ENCODE measurements at regions not wholly inside any gene's neighbourhood (a gene's known extent, or its start where the extent isn't known, plus 50 kb on each side); places are given as distances from the start of the nearest gene placed in this dataset.

GRCh38 chr21:39062196-39062595, 121.1 kb downstream of the PSMG1 start:
- no peak overlapping the region for H4K8ac ChIP-seq (ENCODE audit: low read depth in 2 of 2, low read length in 2 of 2)
- no peak overlapping the region for H3K9ac ChIP-seq (ENCODE audit: low read depth, low read length)
- peak overlapping the region; percentile 26 for H2AFZ ChIP-seq (replicated peaks; ENCODE audit: low read length, poor library complexity)
- no peaks in the 10 kb centered on the region for H3K36me3 ChIP-seq (ENCODE audit: control insufficient read depth, insufficient read depth, low read length)
- intact Hi-C loops (cut with micrococcal nuclease) = loop anchor here (10.0 kb wide), 1 partner anchor 553 kb away; the partner anchor contains the start of gene B3GALT5
- H3K23ac ChIP-seq (ENCODE audit: low read depth, low read length) = no peak overlapping the region
- H2BK20ac ChIP-seq (ENCODE audit: low read depth, low read length) = 0 out of 2 replicates have a peak overlapping the region, but pooled peaks have one; percentile 10
- peaks cover 5% of the 10 kb centered on the region for H3K27me3 ChIP-seq (ENCODE audit: control insufficient read depth, insufficient read depth, low read length)
- DNase-seq (no peak), ATAC-seq (ENCODE audit: low read depth) (no peak)
- no peak overlapping the region for H2BK5ac ChIP-seq (ENCODE audit: low read depth, low read length, poor library complexity, severe bottlenecking)
- TF ChIP-seq CEBPB (IDR thresholded peaks at IDR 0.05; ENCODE audit: low read depth, low read length) = no peak
- TF ChIP-seq CHD1 (IDR thresholded peaks at IDR 0.05; ENCODE audit: low read depth, low read length) = no peak
- TF ChIP-seq BHLHE40 (IDR thresholded peaks at IDR 0.05; ENCODE audit: low read depth, low read length) = no peak
- no peak for TF ChIP-seq ELK1 (IDR thresholded peaks at IDR 0.05; ENCODE audit: borderline replicate concordance, low read depth, low read length)
- CTCF ChIA-PET = no interaction called here
- H2AK5ac ChIP-seq (ENCODE audit: low read depth, low read length) = peak overlapping the region; percentile 29; the same call in 1 of the 2 replicates
- no peaks in the 10 kb centered on the region for H4K20me1 ChIP-seq (ENCODE audit: insufficient read depth, low read length)
- POLR2A ChIA-PET (ENCODE audit: unreplicated experiment) = no interaction called here
- H3K56ac ChIP-seq (ENCODE audit: extremely low read depth, insufficient read depth, low read length) = no peak overlapping the region
- no peak overlapping the region for H4K91ac ChIP-seq (ENCODE audit: insufficient read depth, low read depth, low read length)
- no peak overlapping the region for H3K14ac ChIP-seq (replicated peaks; ENCODE audit: low read depth, low read length)
- no peaks in the 10 kb centered on the region for H3K9me1 ChIP-seq (ENCODE audit: insufficient read depth, low read length)
- H3K79me1 ChIP-seq (ENCODE audit: low read depth in 1 of 2, low read length in 2 of 2) = no peaks in the 10 kb centered on the region
- no peak overlapping the region for H3K4me3 ChIP-seq (ENCODE audit: insufficient read depth, low read depth, low read length)
- no peak overlapping the region for H2BK15ac ChIP-seq (ENCODE audit: low read depth, low read length)
- H3K4me2 ChIP-seq (ENCODE audit: low read depth, low read length) = no peak overlapping the region
- H3K9me3 ChIP-seq (ENCODE audit: control insufficient read depth, insufficient read depth, low read length) = peaks cover 8% of the 10 kb centered on the region
- 92% methylated on average over 4 of the region's 9 CpGs; no CpG with 5 or more reads in 1 of the 2 experiments for WGBS, 2 experiments (ENCODE audit: extremely low coverage in 2 of 2, insufficient read length in 1 of 2)
- H3K27ac ChIP-seq (ENCODE audit: insufficient read depth, low read length) = no peak overlapping the region; the same call in 1 of the 2 replicates
- no peak overlapping the region for H3K18ac ChIP-seq (ENCODE audit: low read depth, low read length)
- H3K4ac ChIP-seq (ENCODE audit: low read depth, low read length) = no peak overlapping the region; the same call in 1 of the 2 replicates
- dilution Hi-C loops (cut with HindIII; ENCODE audit: low sequenced_read_pairs, unreplicated experiment) = no loop called here
- peaks cover 4% of the 10 kb centered on the region for H3K4me1 ChIP-seq (ENCODE audit: control insufficient read depth, insufficient read depth, low read length)
- in situ Hi-C loops (cut with MboI; ENCODE audit: low sequenced_read_pairs) = no loop called here
- H2BK120ac ChIP-seq (ENCODE audit: low read depth, low read length) = no peak overlapping the region
- H4K5ac ChIP-seq (ENCODE audit: low read depth, low read length) = no peak overlapping the region
- no peak overlapping the region for H2AK9ac ChIP-seq (replicated peaks; ENCODE audit: low read depth, low read length, poor library complexity)
- no TSS peak for BruUV-seq (replicated peaks)
